Hematopoietic multipotent progenitor cell treated with erythropoietin and hydrocortisone succinate and interleukin-3 and kit ligand, for 15 days (in vitro differentiated cells): ENCODE measurements at regions not wholly inside any gene's neighbourhood (a gene's known extent, or its start where the extent isn't known, plus 50 kb on each side); places are given as distances from the start of the nearest gene placed in this dataset.

Experiments used
- DNase-seq: peaks from one replicate; pipeline ENCODE4 v3.0.0-alpha.2; 2015; ENCODE audit warnings: low spot score

- DNase-seq, result no peak
Measured at GRCh38 chr6:143621876-143622605, 55.7 kb upstream of the PHACTR2 start.

- DNase-seq, result no peak
Measured at GRCh38 chr6:143621159-143621873, 56.4 kb upstream of the PHACTR2 start.

GRCh38 chr6:143620447-143620846 lies 57.3 kb upstream of the PHACTR2 start:
- no peak for DNase-seq

- DNase-seq, result no peak
Measured at GRCh38 chr6:143619824-143620401, 57.9 kb upstream of the PHACTR2 start.

- no peak for DNase-seq
Measured at GRCh38 chr6:143616741-143617140, 61.0 kb upstream of the PHACTR2 start.

- no peak for DNase-seq
Measured at GRCh38 chr6:143615785-143616184, 62.0 kb upstream of the PHACTR2 start.

GRCh38 chr6:143614235-143614634 lies 63.5 kb upstream of the PHACTR2 start:
- no peak for DNase-seq

GRCh38 chr6:143613749-143614148 lies 64.0 kb upstream of the PHACTR2 start:
- no peak for DNase-seq

GRCh38 chr6:143612186-143612585 lies 65.6 kb upstream of the PHACTR2 start:
- DNase-seq, result no peak

GRCh38 chr6:143611580-143611979 lies 66.2 kb upstream of the PHACTR2 start:
- no peak for DNase-seq

- DNase-seq, result no peak
Measured at GRCh38 chr6:143609972-143610371, 67.8 kb upstream of the PHACTR2 start.

- no peak for DNase-seq
Measured at GRCh38 chr6:143609501-143609900, 68.3 kb upstream of the PHACTR2 start.

- no peak for DNase-seq
Measured at GRCh38 chr6:143608906-143609305, 68.9 kb upstream of the PHACTR2 start.

GRCh38 chr6:143607974-143608373 lies 69.8 kb upstream of the PHACTR2 start:
- DNase-seq, result no peak

- no peak for DNase-seq
Measured at GRCh38 chr6:143607168-143607567, 70.6 kb upstream of the PHACTR2 start.

GRCh38 chr6:143605906-143606521 lies 71.8 kb upstream of the PHACTR2 start:
- no peak for DNase-seq

- DNase-seq, result no peak
Measured at GRCh38 chr6:143603455-143603854, 74.3 kb upstream of the PHACTR2 start.

- DNase-seq, result no peak
Measured at GRCh38 chr6:143601504-143601903, 76.3 kb upstream of the PHACTR2 start.

GRCh38 chr6:143600821-143601220 lies 76.9 kb upstream of the PHACTR2 start:
- DNase-seq, result no peak

GRCh38 chr6:143598466-143599080 lies 79.2 kb upstream of the PHACTR2 start:
- no peak for DNase-seq

- DNase-seq, result no peak
Measured at GRCh38 chr6:143596866-143597265, 80.9 kb upstream of the PHACTR2 start.

GRCh38 chr6:143595251-143596036 lies 82.3 kb upstream of the PHACTR2 start:
- DNase-seq, result no peak
